GM13976 (cell line): ENCODE measurements at regions not wholly inside any gene's neighbourhood (a gene's known extent, or its start where the extent isn't known, plus 50 kb on each side); places are given as distances from the start of the nearest gene placed in this dataset.

Experiments used
- DNase-seq: peaks from one replicate; pipeline ENCODE4 v3.0.0; 2012; ENCODE audit warnings: low spot score
- CTCF ChIP-seq: IDR thresholded peaks from 2 replicates; pipeline ENCODE4 v1.5.1; 2012; ENCODE audit warnings: borderline replicate concordance, mild to moderate bottlenecking; ENCODE audit not compliant: insufficient read depth; ENCODE audit errors: extremely low read depth, missing control alignments, control extremely low read depth
- in situ Hi-C: fragments of 300-500 bp; cut with MboI; formaldehyde crosslinking; loops from one replicate; pipeline ENCODE4 v1.12.0; 2022; ENCODE audit warnings: low sequenced_read_pairs, mixed read lengths, inconsistent platforms; ENCODE audit not compliant: unreplicated experiment

DNA sequence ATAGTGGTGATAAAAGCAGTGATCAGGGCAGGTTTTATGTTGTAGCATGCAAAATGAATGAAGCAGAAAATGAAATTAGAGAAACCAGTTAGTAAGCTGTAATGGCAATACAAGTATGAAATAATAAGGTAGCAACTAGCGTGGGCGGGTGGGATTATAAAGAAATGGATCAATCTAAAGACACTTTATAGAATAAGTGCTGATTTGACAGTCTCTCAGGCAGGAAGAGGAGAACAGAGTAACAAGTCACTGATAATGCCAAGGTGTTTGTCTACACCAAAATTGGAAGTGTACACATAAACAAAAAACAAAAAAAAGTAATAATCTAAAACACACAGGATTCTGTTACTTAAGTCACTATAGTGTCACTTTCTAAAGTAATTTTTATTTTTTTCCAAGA lies 51.0 kb upstream of the PCBP1 start:
- in situ Hi-C loops, result no loop called here
- no peak for TF ChIP-seq CTCF
- DNase-seq, result no peak

- in situ Hi-C loops, result no loop called here
- no peak for TF ChIP-seq CTCF
- no peak for DNase-seq
These were observed 51.9 kb upstream of the PCBP1 start for GRCh38 chr2:70035344-70035844.

DNA sequence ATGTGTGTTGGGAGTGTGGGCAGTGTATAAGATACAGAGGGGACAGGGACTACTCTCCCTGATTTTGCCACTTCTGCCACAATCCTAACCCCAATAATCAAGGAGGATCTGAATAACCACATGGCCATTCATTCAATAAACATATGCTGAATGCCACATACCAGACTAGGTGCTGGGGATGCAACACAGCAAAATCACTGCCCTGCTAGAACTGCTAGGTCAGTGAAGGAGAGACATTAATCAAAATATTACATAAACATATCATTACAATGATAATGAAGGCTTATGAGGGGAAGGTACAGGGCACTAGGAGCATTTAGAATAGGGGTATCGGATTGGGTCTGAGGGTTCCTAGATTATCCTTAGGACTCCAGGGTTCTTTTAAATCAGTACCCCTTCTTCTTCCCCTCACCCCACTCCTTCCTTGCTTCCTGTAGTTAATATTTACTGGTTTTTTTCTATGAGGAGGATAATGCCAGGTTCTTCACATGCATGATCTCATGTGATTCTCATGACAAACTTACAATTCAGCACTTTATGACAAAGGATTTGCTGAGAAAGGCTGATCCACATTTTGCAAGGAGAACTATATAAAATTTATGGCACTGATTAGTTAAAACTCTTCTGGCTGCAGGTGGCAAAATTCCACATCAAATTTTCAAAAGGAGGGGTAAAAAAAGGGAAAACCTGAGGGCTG lies 56.4 kb upstream of the PCBP1 start:
- in situ Hi-C loops, result no loop called here
- no peak for TF ChIP-seq CTCF
- DNase-seq, result no peak

DNA sequence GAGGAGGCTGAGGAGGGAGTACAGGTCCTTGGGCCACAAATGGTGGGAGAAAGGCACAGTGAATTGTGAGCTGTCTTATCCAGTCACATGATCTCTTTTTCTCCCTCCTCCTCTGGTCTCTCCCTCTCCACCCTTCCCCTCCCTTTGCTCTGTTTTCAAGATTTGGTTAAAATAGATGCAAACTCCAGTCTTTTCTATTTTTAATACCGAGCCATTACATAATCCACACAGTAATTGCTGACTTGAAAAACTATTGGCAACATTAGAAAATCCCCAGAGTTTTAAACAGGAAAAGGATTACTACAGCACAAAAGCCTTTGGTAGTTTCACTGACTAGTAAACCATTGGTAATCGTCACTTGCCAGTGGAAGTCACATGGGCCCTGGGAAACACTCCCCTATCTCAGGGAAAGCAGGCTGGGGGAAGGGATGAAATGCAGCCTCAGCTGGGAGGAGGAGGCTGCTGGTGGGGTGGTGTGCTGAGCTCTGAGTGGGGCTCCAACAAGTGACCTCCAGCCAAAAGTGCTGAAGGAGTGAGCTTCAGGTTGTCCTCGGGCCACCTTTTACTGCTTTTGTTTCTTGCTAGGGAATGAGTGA lies 57.4 kb upstream of the PCBP1 start:
- no peak for DNase-seq
- in situ Hi-C loops, result no loop called here
- no peak for TF ChIP-seq CTCF

DNA sequence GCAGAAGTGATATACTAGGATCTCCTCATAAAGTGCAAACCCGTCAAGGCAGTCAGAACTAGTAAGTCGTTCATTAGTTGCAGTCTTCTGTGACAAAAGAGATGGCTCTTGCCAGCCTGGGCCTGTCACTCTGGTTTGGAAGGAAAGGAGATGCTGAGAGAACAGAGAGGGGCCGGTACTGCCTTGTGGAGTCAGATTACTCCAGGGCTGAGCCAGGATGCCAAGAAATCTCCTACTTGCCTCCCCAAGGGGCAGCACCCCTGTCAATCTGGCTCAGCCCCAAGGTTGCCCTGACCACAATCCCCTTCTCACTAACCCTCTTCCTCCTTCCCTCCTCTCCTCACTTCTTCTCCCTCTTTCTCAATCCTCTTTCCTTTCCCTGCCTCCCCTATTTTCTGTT lies 62.9 kb upstream of the ASPRV1 start:
- TF ChIP-seq CTCF, result no peak
- in situ Hi-C loops, result no loop called here
- no peak for DNase-seq

GRCh38 chr2:70019096-70019495 lies 57.7 kb upstream of the ASPRV1 start:
- in situ Hi-C loops, result no loop called here
- DNase-seq, result no peak
- TF ChIP-seq CTCF, result no peak
